ENCODE measurements at regions not wholly inside any gene's neighbourhood (a gene's known extent, or its start where the extent isn't known, plus 50 kb on each side); places are given as distances from the start of the nearest gene placed in this dataset.

DNA sequence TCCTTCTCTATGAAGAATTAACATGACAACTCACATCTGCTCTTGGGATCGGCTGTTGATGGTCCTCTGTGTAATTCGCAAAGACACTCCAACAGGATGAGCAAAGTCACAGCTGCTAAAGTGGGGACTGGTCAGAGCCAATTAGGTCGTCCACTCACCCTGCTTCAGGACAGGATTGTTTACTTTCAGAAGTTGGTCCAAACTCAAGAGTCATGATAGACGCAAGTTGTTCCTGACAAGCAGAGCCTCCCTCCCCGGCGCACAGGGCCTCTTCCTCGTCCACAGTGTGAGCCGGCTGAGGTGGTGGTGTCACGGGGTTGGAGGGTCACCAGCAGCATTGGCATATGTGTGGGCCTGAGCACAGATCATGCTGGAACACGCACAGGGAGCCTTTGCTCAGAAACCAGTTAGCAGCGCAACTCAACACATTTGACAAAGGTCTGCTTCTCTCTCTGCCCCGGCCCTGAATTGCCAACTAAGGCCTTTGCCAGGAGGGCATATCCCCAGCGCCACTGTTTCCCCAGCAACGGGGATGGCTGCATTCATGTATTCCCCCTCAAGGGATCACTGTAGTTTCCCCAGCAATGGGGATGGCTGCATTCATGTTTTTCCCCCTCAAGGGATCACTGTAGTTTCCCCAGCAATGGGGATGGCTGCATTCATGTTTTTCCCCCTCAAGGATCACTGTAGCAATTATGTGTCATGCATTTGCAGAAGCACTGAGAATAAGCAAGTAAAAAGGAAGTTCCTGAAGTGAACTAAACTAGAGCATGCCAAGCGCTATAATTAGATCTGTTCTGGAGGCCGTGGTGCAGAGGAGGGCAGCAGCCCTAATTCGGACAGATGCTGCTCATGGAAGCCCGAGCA is 111.7 kb downstream of the THBS2 start:
- Histone ChIP-seq H3K36me3 (ENCODE audit: control insufficient read depth in 2 of 3, insufficient read depth in 3 of 3, low read length in 3 of 3) (no peaks in the 10 kb centered on the region), H3K27ac (ENCODE audit: low read depth in 2 of 2, low read length in 2 of 2) (no peak overlapping the region), H3K9ac (ENCODE audit: low read length in 3 of 3) (no peak overlapping the region), H3K4me1 (ENCODE audit: control insufficient read depth in 2 of 3, insufficient read depth in 2 of 3, low read depth in 1 of 3, low read length in 3 of 3) (no peaks in the 10 kb centered on the region), H3K4me3 (ENCODE audit: low read length in 3 of 3) (no peak overlapping the region), H3K9me3 (ENCODE audit: control insufficient read depth in 2 of 3, insufficient read depth in 1 of 3, low read length in 3 of 3) (no peaks in the 10 kb centered on the region), H3K27me3 (ENCODE audit: control insufficient read depth, insufficient read depth, low read length) (no peaks in the 10 kb centered on the region)
- intact Hi-C loops (cut with DNase I) = no loop called here
- FAIRE-seq = no peak
- peak in 4 of 5 donors; percentile 29 to 91 (median 74) for DNase-seq
- TF ChIP-seq, protein P1, sequence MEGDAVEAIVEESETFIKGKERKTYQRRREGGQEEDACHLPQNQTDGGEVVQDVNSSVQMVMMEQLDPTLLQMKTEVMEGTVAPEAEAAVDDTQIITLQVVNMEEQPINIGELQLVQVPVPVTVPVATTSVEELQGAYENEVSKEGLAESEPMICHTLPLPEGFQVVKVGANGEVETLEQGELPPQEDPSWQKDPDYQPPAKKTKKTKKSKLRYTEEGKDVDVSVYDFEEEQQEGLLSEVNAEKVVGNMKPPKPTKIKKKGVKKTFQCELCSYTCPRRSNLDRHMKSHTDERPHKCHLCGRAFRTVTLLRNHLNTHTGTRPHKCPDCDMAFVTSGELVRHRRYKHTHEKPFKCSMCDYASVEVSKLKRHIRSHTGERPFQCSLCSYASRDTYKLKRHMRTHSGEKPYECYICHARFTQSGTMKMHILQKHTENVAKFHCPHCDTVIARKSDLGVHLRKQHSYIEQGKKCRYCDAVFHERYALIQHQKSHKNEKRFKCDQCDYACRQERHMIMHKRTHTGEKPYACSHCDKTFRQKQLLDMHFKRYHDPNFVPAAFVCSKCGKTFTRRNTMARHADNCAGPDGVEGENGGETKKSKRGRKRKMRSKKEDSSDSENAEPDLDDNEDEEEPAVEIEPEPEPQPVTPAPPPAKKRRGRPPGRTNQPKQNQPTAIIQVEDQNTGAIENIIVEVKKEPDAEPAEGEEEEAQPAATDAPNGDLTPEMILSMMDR (IDR thresholded peaks at IDR 0.05; ENCODE audit: borderline replicate concordance, extremely low read depth, insufficient read depth) = no peak

DNA sequence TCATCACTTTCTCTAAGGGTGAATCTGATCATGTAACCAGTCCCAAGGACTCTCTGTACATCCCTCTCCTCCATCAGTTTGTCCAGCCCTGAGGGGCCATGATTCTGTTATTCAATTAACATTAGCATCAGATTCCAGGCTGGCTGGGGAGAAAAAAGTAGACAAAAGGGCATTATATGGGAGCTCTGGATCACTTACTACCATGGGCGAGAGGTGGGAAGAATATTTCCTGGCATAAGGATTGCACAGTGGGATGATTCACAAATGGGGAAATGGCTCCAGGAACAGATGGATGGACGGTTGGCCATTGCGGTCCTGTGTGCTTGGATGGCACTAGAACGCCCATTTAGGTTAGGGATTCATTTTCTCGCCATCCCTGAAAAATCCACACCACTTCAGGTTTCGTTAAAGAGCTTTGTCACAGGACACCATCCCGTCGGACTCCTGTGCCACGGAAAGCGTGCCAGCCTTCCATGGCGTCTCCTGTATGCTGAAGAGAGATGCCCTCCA is 112.6 kb downstream of the THBS2 start:
- Histone ChIP-seq H3K36me3 (ENCODE audit: control insufficient read depth in 2 of 3, insufficient read depth in 3 of 3, low read length in 3 of 3) (no peaks in the 10 kb centered on the region), H3K9ac (ENCODE audit: low read length in 3 of 3) (no peak overlapping the region), H3K9me3 (ENCODE audit: control insufficient read depth in 2 of 3, insufficient read depth in 1 of 3, low read length in 3 of 3) (no peaks in the 10 kb centered on the region), H3K4me1 (ENCODE audit: control insufficient read depth in 2 of 3, insufficient read depth in 2 of 3, low read depth in 1 of 3, low read length in 3 of 3) (no peaks in the 10 kb centered on the region), H3K27ac (ENCODE audit: low read depth in 2 of 2, low read length in 2 of 2) (no peak overlapping the region), H3K27me3 (ENCODE audit: control insufficient read depth, insufficient read depth, low read length) (no peaks in the 10 kb centered on the region), H3K4me3 (ENCODE audit: low read length in 3 of 3) (no peak overlapping the region)
- FAIRE-seq = no peak
- no peak for DNase-seq
- intact Hi-C loops (cut with DNase I) = no loop called here
- TF ChIP-seq, protein P1 (IDR thresholded peaks at IDR 0.05; ENCODE audit: borderline replicate concordance, extremely low read depth, insufficient read depth) = no peak

DNA sequence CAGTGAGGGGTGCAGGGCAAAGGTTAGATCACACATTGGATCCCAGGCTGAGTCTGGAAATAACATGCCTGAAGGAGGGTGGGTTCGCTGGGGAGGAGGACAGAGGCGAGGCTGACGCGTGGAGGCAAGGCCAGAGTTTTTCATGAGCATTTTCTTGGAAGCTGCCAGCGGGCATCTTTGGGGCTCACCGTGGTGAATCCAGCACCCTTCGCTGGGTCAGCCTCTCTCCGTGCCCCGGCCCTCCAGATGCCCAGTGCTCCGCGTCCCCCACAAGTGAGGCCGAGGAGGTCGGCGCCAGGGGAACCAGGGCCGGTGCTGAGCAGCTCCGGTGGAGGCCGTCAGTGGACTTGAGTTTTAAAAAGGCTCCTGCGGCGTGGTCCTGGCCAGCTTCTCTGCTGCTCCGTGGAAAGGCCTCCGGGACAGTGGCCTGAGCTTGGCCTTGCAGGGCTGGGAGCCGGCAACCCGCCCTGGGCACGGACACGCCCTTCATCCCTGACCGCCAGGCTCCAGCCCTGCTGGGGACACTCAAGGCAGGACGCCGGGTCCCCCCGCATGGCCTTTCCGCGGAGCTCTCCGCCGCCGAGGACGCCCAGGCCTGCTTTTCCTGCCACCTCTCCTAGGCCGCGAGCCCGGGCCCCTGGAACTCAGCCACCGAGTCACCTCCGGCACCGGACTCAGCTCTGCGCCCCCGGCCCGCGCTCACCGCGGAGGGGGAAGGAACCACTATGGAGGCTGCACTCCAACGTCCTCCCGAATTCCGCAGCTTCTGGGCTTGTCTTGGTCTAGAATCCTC is 114.3 kb downstream of the THBS2 start:
- H3K27ac ChIP-seq (ENCODE audit: low read depth in 2 of 2, low read length in 2 of 2) = no peak overlapping the region
- no peak overlapping the region for H3K4me3 ChIP-seq (ENCODE audit: low read length in 3 of 3)
- TF ChIP-seq, protein P1 (IDR thresholded peaks at IDR 0.05; ENCODE audit: borderline replicate concordance, extremely low read depth, insufficient read depth) = no peak
- H3K36me3 ChIP-seq (ENCODE audit: control insufficient read depth in 2 of 3, insufficient read depth in 3 of 3, low read length in 3 of 3) = no peaks in the 10 kb centered on the region
- intact Hi-C loops (cut with DNase I) = no loop called here
- no peak for FAIRE-seq
- peaks cover 0 to 3% (median 0%) of the 10 kb centered on the region in 3 donors for H3K9me3 ChIP-seq (ENCODE audit: control insufficient read depth in 2 of 3, insufficient read depth in 1 of 3, low read length in 3 of 3)
- H3K4me1 ChIP-seq (ENCODE audit: control insufficient read depth in 2 of 3, insufficient read depth in 2 of 3, low read depth in 1 of 3, low read length in 3 of 3) = no peaks in the 10 kb centered on the region
- H3K9ac ChIP-seq (ENCODE audit: low read length in 3 of 3) = no peak overlapping the region
- H3K27me3 ChIP-seq (ENCODE audit: control insufficient read depth, insufficient read depth, low read length) = no peaks in the 10 kb centered on the region
- peak in 1 of 5 donors; percentile 72 for DNase-seq
